Endodermal cell (in vitro differentiated cells): ENCODE measurements at regions not wholly inside any gene's neighbourhood (a gene's known extent, or its start where the extent isn't known, plus 50 kb on each side); places are given as distances from the start of the nearest gene placed in this dataset.

ENCODE experiments used
- DNase-seq: peaks from one replicate; pipeline ENCODE4 v3.0.0-alpha.2; 2017
- H3K27ac ChIP-seq: 2 replicates; pipeline ENCODE4 v1.5.1; 2013; ENCODE audit warnings: mild to moderate bottlenecking, low read depth, low read length, moderate library complexity
- H3K27me3 ChIP-seq: 2 replicates; pipeline ENCODE4 v1.6.1; 2013; ENCODE audit warnings: mild to moderate bottlenecking, low read length, moderate library complexity; ENCODE audit not compliant: insufficient read depth, control insufficient read depth, poor library complexity, severe bottlenecking
- H3K36me3 ChIP-seq: 2 replicates; pipeline ENCODE4 v1.7.0; 2013; ENCODE audit warnings: mild to moderate bottlenecking, low read length, moderate library complexity; ENCODE audit not compliant: control insufficient read depth, insufficient read depth
- H3K4me1 ChIP-seq: one replicate; pipeline ENCODE4 v1.7.0; 2013; ENCODE audit warnings: low read length; ENCODE audit not compliant: control insufficient read depth, insufficient read depth
- H3K4me3 ChIP-seq: 2 replicates; pipeline ENCODE4 v1.5.1; 2013; ENCODE audit warnings: mild to moderate bottlenecking, low read length, moderate library complexity
- H3K9ac ChIP-seq: 2 replicates; pipeline ENCODE4 v1.6.1; 2013; ENCODE audit warnings: mild to moderate bottlenecking, low read length, moderate library complexity; ENCODE audit not compliant: poor library complexity, severe bottlenecking; ENCODE audit errors: extremely low read depth
- H3K9me3 ChIP-seq: 2 replicates; pipeline ENCODE4 v1.6.1; 2013; ENCODE audit warnings: mild to moderate bottlenecking, low read length, moderate library complexity; ENCODE audit not compliant: control insufficient read depth
- H3K27ac Mint-ChIP-seq: 2 replicates; pipeline ENCODE4 v1.8.0; 2020; ENCODE audit warnings: mixed read lengths
- H3K27me3 Mint-ChIP-seq: 2 replicates; pipeline ENCODE4 v1.8.0; 2021; ENCODE audit warnings: mild to moderate bottlenecking, mixed read lengths; ENCODE audit not compliant: insufficient read depth
- H3K36me3 Mint-ChIP-seq: 2 replicates; pipeline ENCODE4 v1.8.0; 2020; ENCODE audit warnings: low read depth, mixed read lengths
- H3K4me1 Mint-ChIP-seq: 2 replicates; pipeline ENCODE4 v1.8.0; 2020; ENCODE audit warnings: mixed read lengths
- H3K4me3 Mint-ChIP-seq: 2 replicates; pipeline ENCODE4 v1.8.0; 2020; ENCODE audit warnings: mild to moderate bottlenecking, moderate library complexity, mixed read lengths
- H3K9me3 Mint-ChIP-seq: 2 replicates; pipeline ENCODE4 v1.8.0; 2020; ENCODE audit warnings: mild to moderate bottlenecking, mixed read lengths
- CTCF ChIP-seq: fragments of 200-600 bp; sonication (generic); conservative IDR thresholded peaks from 2 replicates; pipeline ENCODE4 v1.5.0; 2021; ENCODE audit warnings: antibody characterized with exemption, mild to moderate bottlenecking
- WGBS, 2 experiments: methylation state at CpG; one replicate each; pipeline versions ENCODE4 v1.1.5 to v1.1.7; 2013; ENCODE audit warnings: missing lambda C conversion rate in 2 of 2, mixed read lengths in 1 of 2; ENCODE audit not compliant: insufficient coverage in 1 of 2, insufficient read length in 1 of 2; 5-methylcytosine and 5-hydroxymethylcytosine counted together

GRCh38 chr3:171986757-171987518, 52.4 kb upstream of the FNDC3B start:
- Histone ChIP-seq H3K27ac (no peak overlapping the region), H3K4me3 (no peak overlapping the region), H3K9me3 (no peaks in the 10 kb centered on the region), H3K36me3 (no peaks in the 10 kb centered on the region), H3K27me3 (no peaks in the 10 kb centered on the region), H3K4me1 (no peaks in the 10 kb centered on the region), H3K9ac (no peak overlapping the region)
- Mint-ChIP-seq H3K4me1 (no peaks in the 10 kb centered on the region), H3K27ac (no peak overlapping the region), H3K4me3 (no peak overlapping the region), H3K36me3 (no peaks in the 10 kb centered on the region), H3K9me3 (peaks cover 8% of the 10 kb centered on the region), H3K27me3 (no peaks in the 10 kb centered on the region)
- DNase-seq: no peak
- TF ChIP-seq CTCF: no peak
- 80 to 98% methylated on average over 1 to 2 of the region's 3 CpGs for WGBS, 2 experiments
